A549 (cell line): ENCODE measurements at regions not wholly inside any gene's neighbourhood (a gene's known extent, or its start where the extent isn't known, plus 50 kb on each side); places are given as distances from the start of the nearest gene placed in this dataset.

Experiments
- ATAC-seq, 2 experiments: fragments of 200-7000 bp in 1 of 2; fragments of >200 bp in 1 of 2; cut with Nextera tagmentation in 1 of 2; cut with Tn5 transposase in 1 of 2; 3 replicates each; pipeline versions ENCODE4 v1.8.0 to v1.9.1; 2018 to 2020; ENCODE audit warnings: mild to moderate bottlenecking in 1 of 2, moderate library complexity in 1 of 2
- CTCF ChIA-PET: fragments of 300-600 bp; sonication (Branson Sonifier 250); formaldehyde crosslinking; extraction: SDS; loops from one replicate; lab custom pipeline; 2021; ENCODE audit warnings: antibody characterized with exemption, inconsistent platforms; lab: Yijun Ruan, JAX
- POLR2A ChIA-PET: fragments of 350-600 bp; formaldehyde crosslinking; extraction: SDS; loops from one replicate; lab custom pipeline; 2021; ENCODE audit warnings: antibody characterized with exemption, inconsistent platforms; lab: Yijun Ruan, JAX
- DNase-seq, 2 experiments: peaks; one replicate each; pipeline versions ENCODE4 v3.0.0 to v3.0.0-alpha.2; 2011 to 2016; ENCODE audit warnings: low read depth in 1 of 2, low spot score in 1 of 2
- FAIRE-seq: peaks from 2 replicates; lab custom pipeline; 2011; peaks lifted over from hg19 to GRCh38; lab: Jason Lieb, UNC
- H3K27ac ChIP-seq, 2 experiments: fragments of >200 bp; sonication (Bioruptor Twin); formaldehyde crosslinking; 3 replicates each; pipeline ENCODE4 v1.5.1; 2016 to 2017
- H3K4me1 ChIP-seq: fragments of >200 bp; sonication (Bioruptor Twin); formaldehyde crosslinking; 3 replicates; pipeline ENCODE4 v1.6.1; 2016
- H3K4me2 ChIP-seq: fragments of >200 bp; sonication (Bioruptor Twin); formaldehyde crosslinking; 3 replicates; pipeline ENCODE4 v1.6.1; 2016
- H3K4me3 ChIP-seq: fragments of >200 bp; sonication (Bioruptor Twin); formaldehyde crosslinking; 3 replicates; pipeline ENCODE4 v1.5.1; 2016
- H3K9me3 ChIP-seq: fragments of >200 bp; sonication (Bioruptor Twin); formaldehyde crosslinking; 3 replicates; pipeline ENCODE4 v1.6.1; 2016
- BHLHE40 ChIP-seq: IDR thresholded peaks from 2 replicates; pipeline ENCODE4 v1.6.1; 2012; ENCODE audit warnings: low read depth, low read length, inconsistent platforms
- CBX2 ChIP-seq: fragments of 200-600 bp; sonication (generic); IDR thresholded peaks from 2 replicates; pipeline ENCODE4 v1.6.1; 2016; ENCODE audit warnings: low read depth, mild to moderate bottlenecking, borderline replicate concordance
- CHD2 ChIP-seq: fragments of 150-350 bp; IDR thresholded peaks from 2 replicates; pipeline ENCODE4 v1.6.1; 2014; ENCODE audit warnings: low read length; ENCODE audit not compliant: partially characterized antibody
- EHMT2 ChIP-seq: fragments of 200-600 bp; sonication (generic); IDR thresholded peaks from 2 replicates; pipeline ENCODE4 v1.6.1; 2016; ENCODE audit warnings: antibody characterized with exemption, low read depth, mild to moderate bottlenecking, moderate library complexity
- ELK1 ChIP-seq: fragments of 150-350 bp; IDR thresholded peaks from 2 replicates; pipeline ENCODE4 v1.6.1; 2014; ENCODE audit warnings: low read depth, mild to moderate bottlenecking, low read length
- EP300 ChIP-seq, 2 experiments: fragments of >200 bp; sonication (Bioruptor Twin); formaldehyde crosslinking; IDR thresholded peaks; 2 replicates in 1 of 2; 3 replicates in 1 of 2; pipeline ENCODE4 v1.6.1; 2016 to 2017
- ESRRA ChIP-seq: fragments of 150-350 bp; IDR thresholded peaks from 2 replicates; pipeline ENCODE4 v1.6.1; 2014; ENCODE audit warnings: mild to moderate bottlenecking, low read length, borderline replicate concordance
- FOXS1 ChIP-seq: fragments of 250-450 bp; sonication (Bioruptor Pico); IDR thresholded peaks from 2 replicates; pipeline ENCODE4 v1.5.0; 2020; ENCODE audit warnings: mild to moderate bottlenecking, moderate library complexity
- GATA3 ChIP-seq: IDR thresholded peaks from 2 replicates; pipeline ENCODE4 v1.6.1; 2012; ENCODE audit warnings: borderline replicate concordance
- HOXA7 ChIP-seq: fragments of 250-450 bp; sonication (Bioruptor Pico); IDR thresholded peaks from 2 replicates; pipeline ENCODE4 v1.5.0; 2020; ENCODE audit warnings: mild to moderate bottlenecking, moderate library complexity
- HOXB13 ChIP-seq: fragments of 250-450 bp; sonication (Bioruptor Pico); IDR thresholded peaks from 2 replicates; pipeline ENCODE4 v1.5.0; 2020; ENCODE audit warnings: low read depth, mild to moderate bottlenecking, moderate library complexity
- JUN ChIP-seq, 2 experiments: fragments of >200 bp; sonication (Bioruptor Twin); formaldehyde crosslinking; IDR thresholded peaks; 2 replicates in 1 of 2; 3 replicates in 1 of 2; pipeline ENCODE4 v1.6.1; 2016 to 2017
- JUNB ChIP-seq: fragments of >200 bp; sonication (Bioruptor Twin); formaldehyde crosslinking; IDR thresholded peaks from 2 replicates; pipeline ENCODE4 v1.6.1; 2016
- KDM1A ChIP-seq: fragments of 200-600 bp; sonication (generic); IDR thresholded peaks from 2 replicates; pipeline ENCODE4 v1.6.1; 2016; ENCODE audit warnings: low read depth, mild to moderate bottlenecking
- MAX ChIP-seq: IDR thresholded peaks from 2 replicates; pipeline ENCODE4 v1.6.1; 2012
- NFE2L2 ChIP-seq: fragments of 150-350 bp; conservative IDR thresholded peaks from 2 replicates; pipeline ENCODE4 v1.6.1; 2014; ENCODE audit warnings: low read length
- NPAS2 ChIP-seq: fragments of 250-450 bp; sonication (Bioruptor Pico); IDR thresholded peaks from 2 replicates; pipeline ENCODE4 v1.8.0; 2022; ENCODE audit warnings: mild to moderate bottlenecking, moderate library complexity, borderline replicate concordance
- PHF8 ChIP-seq: fragments of 200-600 bp; sonication (generic); IDR thresholded peaks from 2 replicates; pipeline ENCODE4 v1.6.1; 2016; ENCODE audit warnings: low read depth, mild to moderate bottlenecking, antibody characterized with exemption, moderate library complexity, borderline replicate concordance
- POLR2AphosphoS2 ChIP-seq: conservative IDR thresholded peaks from 2 replicates; pipeline ENCODE4 v1.6.1; 2012; ENCODE audit warnings: low read length, improper control_type of control experiment, inconsistent platforms
- RFX5 ChIP-seq: fragments of 450-650 bp; IDR thresholded peaks from 2 replicates; pipeline ENCODE4 v1.7.1; 2014; ENCODE audit warnings: antibody characterized with exemption, mild to moderate bottlenecking, moderate library complexity
- SMC3 ChIP-seq: fragments of >200 bp; sonication (Bioruptor Twin); formaldehyde crosslinking; IDR thresholded peaks from 3 replicates; pipeline ENCODE4 v1.6.1; 2018; ENCODE audit warnings: inconsistent platforms
- USF2 ChIP-seq: fragments of 450-650 bp; IDR thresholded peaks from 2 replicates; pipeline ENCODE4 v1.6.1; 2014; ENCODE audit warnings: antibody characterized with exemption
- ZC3H11A ChIP-seq: fragments of 450-650 bp; IDR thresholded peaks from 2 replicates; pipeline ENCODE4 v1.6.1; 2014; ENCODE audit warnings: antibody characterized with exemption, mild to moderate bottlenecking
- WGBS: methylation state at CpG from one replicate; pipeline ENCODE4 v1.1.6; 2017; ENCODE audit errors: missing lambda C conversion rate; 5-methylcytosine and 5-hydroxymethylcytosine counted together
- TF ChIP-seq, protein P1 (sequence below): fragments of >200 bp; sonication (Bioruptor Twin); formaldehyde crosslinking; IDR thresholded peaks from 3 replicates; pipeline ENCODE4 v1.5.1; 2016
- TF ChIP-seq, protein P2 (sequence below): fragments of 250-450 bp; sonication (Bioruptor Pico); IDR thresholded peaks from 2 replicates; pipeline ENCODE4 v1.5.0; 2020; ENCODE audit warnings: low read depth, mild to moderate bottlenecking, moderate library complexity
- TF ChIP-seq, protein P3 (sequence below): fragments of 250-450 bp; sonication (Bioruptor Pico); IDR thresholded peaks from 2 replicates; pipeline ENCODE4 v1.5.0; 2021; ENCODE audit warnings: mild to moderate bottlenecking, moderate library complexity, borderline replicate concordance

DNA sequence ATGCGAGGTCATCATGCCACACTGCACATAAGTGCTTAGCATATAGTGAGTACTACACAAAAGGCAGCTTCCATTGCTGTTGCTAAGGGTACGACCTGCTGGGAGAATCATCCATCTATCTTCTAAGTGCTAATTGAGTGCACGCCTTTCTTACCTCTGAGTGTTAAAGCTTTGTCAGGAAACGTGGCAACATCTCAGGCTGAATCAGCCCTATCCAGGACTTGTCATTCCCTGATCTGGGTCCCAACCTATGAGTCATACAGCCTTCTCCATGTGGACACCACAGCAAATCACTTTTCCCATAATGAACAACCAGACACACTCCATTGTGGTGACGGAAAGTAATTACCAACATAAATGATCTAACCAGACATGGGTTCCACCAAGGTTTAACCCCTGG lies 201.1 kb upstream of the MAF start:
- Histone ChIP-seq H3K27ac (no peak overlapping the region), H3K9me3 (no peaks in the 10 kb centered on the region), H3K4me1 (no peaks in the 10 kb centered on the region), H3K4me3 (no peak overlapping the region), H3K4me2 (no peak overlapping the region)
- FAIRE-seq (no peak), DNase-seq (no peak), ATAC-seq (no peak)
- ChIA-PET CTCF (no interaction called here), POLR2A (no interaction called here)
- no peak for TF ChIP-seq ZC3H11A
- TF ChIP-seq BHLHE40: no peak
- TF ChIP-seq PHF8: no peak
- TF ChIP-seq, protein P1, sequence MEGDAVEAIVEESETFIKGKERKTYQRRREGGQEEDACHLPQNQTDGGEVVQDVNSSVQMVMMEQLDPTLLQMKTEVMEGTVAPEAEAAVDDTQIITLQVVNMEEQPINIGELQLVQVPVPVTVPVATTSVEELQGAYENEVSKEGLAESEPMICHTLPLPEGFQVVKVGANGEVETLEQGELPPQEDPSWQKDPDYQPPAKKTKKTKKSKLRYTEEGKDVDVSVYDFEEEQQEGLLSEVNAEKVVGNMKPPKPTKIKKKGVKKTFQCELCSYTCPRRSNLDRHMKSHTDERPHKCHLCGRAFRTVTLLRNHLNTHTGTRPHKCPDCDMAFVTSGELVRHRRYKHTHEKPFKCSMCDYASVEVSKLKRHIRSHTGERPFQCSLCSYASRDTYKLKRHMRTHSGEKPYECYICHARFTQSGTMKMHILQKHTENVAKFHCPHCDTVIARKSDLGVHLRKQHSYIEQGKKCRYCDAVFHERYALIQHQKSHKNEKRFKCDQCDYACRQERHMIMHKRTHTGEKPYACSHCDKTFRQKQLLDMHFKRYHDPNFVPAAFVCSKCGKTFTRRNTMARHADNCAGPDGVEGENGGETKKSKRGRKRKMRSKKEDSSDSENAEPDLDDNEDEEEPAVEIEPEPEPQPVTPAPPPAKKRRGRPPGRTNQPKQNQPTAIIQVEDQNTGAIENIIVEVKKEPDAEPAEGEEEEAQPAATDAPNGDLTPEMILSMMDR: no peak
- no peak for TF ChIP-seq HOXA7 (CRISPR knock-in tag)
- no peak for TF ChIP-seq CHD2
- no peak for TF ChIP-seq JUN (IDR thresholded peaks at IDR 0.05)
- no peak for TF ChIP-seq USF2
- no peak for TF ChIP-seq JUNB
- no peak for TF ChIP-seq EP300 (IDR thresholded peaks at IDR 0.05)
- TF ChIP-seq NPAS2: no peak
- TF ChIP-seq, protein P2, sequence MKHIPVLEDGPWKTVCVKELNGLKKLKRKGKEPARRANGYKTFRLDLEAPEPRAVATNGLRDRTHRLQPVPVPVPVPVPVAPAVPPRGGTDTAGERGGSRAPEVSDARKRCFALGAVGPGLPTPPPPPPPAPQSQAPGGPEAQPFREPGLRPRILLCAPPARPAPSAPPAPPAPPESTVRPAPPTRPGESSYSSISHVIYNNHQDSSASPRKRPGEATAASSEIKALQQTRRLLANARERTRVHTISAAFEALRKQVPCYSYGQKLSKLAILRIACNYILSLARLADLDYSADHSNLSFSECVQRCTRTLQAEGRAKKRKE (CRISPR knock-in tag): no peak
- TF ChIP-seq SMC3: no peak
- no peak for TF ChIP-seq POLR2AphosphoS2
- TF ChIP-seq HOXB13 (CRISPR knock-in tag): no peak
- TF ChIP-seq CBX2: no peak
- 41% methylated on average over 5 of the region's 5 CpGs for WGBS

- CTCF ChIA-PET: no interaction called here
- TF ChIP-seq KDM1A (no peak), ESRRA (no peak), EP300 (IDR thresholded peaks at IDR 0.05) (no peak), NFE2L2 (no peak), RFX5 (no peak), EHMT2 (no peak), JUN (IDR thresholded peaks at IDR 0.05) (no peak), GATA3 (no peak), ZC3H11A (no peak), MAX (no peak), HOXB13 (CRISPR knock-in tag) (no peak), JUNB (no peak), ELK1 (no peak), FOXS1 (CRISPR knock-in tag) (no peak)
- TF ChIP-seq, protein P1: no peak
- TF ChIP-seq, protein P3, sequence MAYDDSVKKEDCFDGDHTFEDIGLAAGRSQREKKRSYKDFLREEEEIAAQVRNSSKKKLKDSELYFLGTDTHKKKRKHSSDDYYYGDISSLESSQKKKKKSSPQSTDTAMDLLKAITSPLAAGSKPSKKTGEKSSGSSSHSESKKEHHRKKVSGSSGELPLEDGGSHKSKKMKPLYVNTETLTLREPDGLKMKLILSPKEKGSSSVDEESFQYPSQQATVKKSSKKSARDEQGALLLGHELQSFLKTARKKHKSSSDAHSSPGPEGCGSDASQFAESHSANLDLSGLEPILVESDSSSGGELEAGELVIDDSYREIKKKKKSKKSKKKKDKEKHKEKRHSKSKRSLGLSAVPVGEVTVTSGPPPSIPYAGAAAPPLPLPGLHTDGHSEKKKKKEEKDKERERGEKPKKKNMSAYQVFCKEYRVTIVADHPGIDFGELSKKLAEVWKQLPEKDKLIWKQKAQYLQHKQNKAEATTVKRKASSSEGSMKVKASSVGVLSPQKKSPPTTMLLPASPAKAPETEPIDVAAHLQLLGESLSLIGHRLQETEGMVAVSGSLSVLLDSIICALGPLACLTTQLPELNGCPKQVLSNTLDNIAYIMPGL (CRISPR knock-in tag): no peak
- Histone ChIP-seq H3K9me3 (no peaks in the 10 kb centered on the region), H3K4me1 (no peaks in the 10 kb centered on the region), H3K4me2 (no peak overlapping the region), H3K27ac (no peak overlapping the region), H3K4me3 (no peak overlapping the region)
- WGBS: 52% methylated on average over 3 of the region's 3 CpGs
- ATAC-seq (no peak), DNase-seq (no peak), FAIRE-seq (no peak)
- POLR2A ChIA-PET: no interaction called here
These were observed 199.6 kb upstream of the MAF start for GRCh38 chr16:79800016-79800608.
